ENCODE measurements at regions not wholly inside any gene's neighbourhood (a gene's known extent, or its start where the extent isn't known, plus 50 kb on each side); places are given as distances from the start of the nearest gene placed in this dataset.

DNA sequence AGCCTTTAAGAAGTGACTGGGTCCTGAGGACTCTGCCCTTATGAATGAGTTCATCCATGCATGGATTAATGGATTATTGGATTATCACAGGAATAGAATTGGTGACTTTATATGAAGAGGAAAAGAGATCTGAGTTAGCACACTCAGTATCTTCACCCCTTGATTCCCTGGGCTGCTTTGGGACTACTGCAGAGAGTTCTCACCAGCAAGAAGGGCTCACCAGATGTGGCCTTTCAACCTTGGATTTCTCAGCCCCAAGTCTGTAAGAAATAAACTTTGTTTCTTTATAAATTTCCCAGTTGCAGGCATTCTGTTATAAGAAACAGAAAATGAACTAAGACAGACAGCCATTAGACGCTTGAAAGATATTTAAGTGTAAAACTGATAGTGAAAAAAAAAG lies 509.2 kb downstream of the FLRT2 start:
- TF ChIP-seq CTCF (conservative IDR thresholded peaks at IDR 0.05): no peak
- no peak for TF ChIP-seq EZH2 (IDR thresholded peaks at IDR 0.05; ENCODE audit: low read depth)
- no peaks in the 10 kb centered on the region for H3K9me2 ChIP-seq (ENCODE audit: insufficient read depth)
- H3K27me3 ChIP-seq (ENCODE audit: insufficient read depth, low read depth): no peaks in the 10 kb centered on the region
- H3K36me3 ChIP-seq (ENCODE audit: low read depth): no peaks in the 10 kb centered on the region
- ChIA-PET CTCF (no interaction called here), POLR2A (ENCODE audit: unreplicated experiment) (no interaction called here)
- intact Hi-C loops (cut with micrococcal nuclease; ENCODE audit: unreplicated experiment): no loop called here
- no peaks in the 10 kb centered on the region for H4K20me1 ChIP-seq (ENCODE audit: insufficient read depth)
- BruUV-seq (replicated peaks): no TSS peak
- no peak overlapping the region for H3K4me3 ChIP-seq
- no peaks in the 10 kb centered on the region for H3F3A ChIP-seq (ENCODE audit: insufficient read depth, low read depth)
- no peak overlapping the region for H3K4me2 ChIP-seq
- no peaks in the 10 kb centered on the region for H3K79me2 ChIP-seq (ENCODE audit: low read depth)
- no peak overlapping the region for H3K27ac ChIP-seq
- no peak for DNase-seq
- H3K4me1 ChIP-seq (replicated peaks; ENCODE audit: insufficient read depth): no peaks in the 10 kb centered on the region
- H3K9me3 ChIP-seq (ENCODE audit: insufficient read depth, low read depth): no peaks in the 10 kb centered on the region
- no peak overlapping the region for H2AFZ ChIP-seq

GRCh38 chr14:86038387-86039042 lies 508.6 kb downstream of the FLRT2 start:
- ChIA-PET CTCF (no interaction called here), POLR2A (ENCODE audit: unreplicated experiment) (no interaction called here)
- Histone ChIP-seq H3F3A (ENCODE audit: insufficient read depth, low read depth) (no peaks in the 10 kb centered on the region), H2AFZ (no peak overlapping the region), H3K4me2 (no peak overlapping the region), H3K27ac (no peak overlapping the region), H4K20me1 (ENCODE audit: insufficient read depth) (no peaks in the 10 kb centered on the region), H3K36me3 (ENCODE audit: low read depth) (no peaks in the 10 kb centered on the region), H3K4me1 (replicated peaks; ENCODE audit: insufficient read depth) (no peaks in the 10 kb centered on the region), H3K79me2 (ENCODE audit: low read depth) (no peaks in the 10 kb centered on the region), H3K4me3 (no peak overlapping the region), H3K9me3 (ENCODE audit: insufficient read depth, low read depth) (no peaks in the 10 kb centered on the region), H3K9me2 (ENCODE audit: insufficient read depth) (no peaks in the 10 kb centered on the region), H3K27me3 (ENCODE audit: insufficient read depth, low read depth) (no peaks in the 10 kb centered on the region)
- BruUV-seq (replicated peaks): no TSS peak
- peak in 1 of 2 experiments; percentile 1 for DNase-seq
- TF ChIP-seq EZH2 (IDR thresholded peaks at IDR 0.05; ENCODE audit: low read depth) (no peak), CTCF (conservative IDR thresholded peaks at IDR 0.05) (peak; percentile 60)
- intact Hi-C loops (cut with micrococcal nuclease; ENCODE audit: unreplicated experiment): no loop called here

DNA sequence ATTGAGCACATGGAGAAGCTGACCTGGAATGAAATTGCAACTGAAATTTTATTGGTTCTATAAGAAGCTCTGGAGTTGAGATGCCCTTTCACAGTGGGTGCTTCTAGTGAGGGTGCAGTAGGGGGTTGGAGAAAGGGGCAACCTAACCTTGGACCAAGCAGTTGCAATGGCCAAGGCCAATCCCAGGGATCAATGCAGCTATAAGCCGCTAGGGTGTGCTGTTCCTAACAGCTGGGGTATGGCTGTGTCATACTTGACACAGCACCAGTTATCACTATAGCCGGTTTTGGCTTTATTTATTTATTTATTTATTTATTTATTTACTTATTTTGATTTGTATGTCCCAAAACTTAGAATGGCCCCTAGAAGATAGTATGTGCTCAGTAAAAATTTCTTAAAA lies 505.9 kb downstream of the FLRT2 start:
- H3K79me2 ChIP-seq (ENCODE audit: low read depth): no peaks in the 10 kb centered on the region
- ChIA-PET CTCF (no interaction called here), POLR2A (ENCODE audit: unreplicated experiment) (no interaction called here)
- no peak for TF ChIP-seq EZH2 (IDR thresholded peaks at IDR 0.05; ENCODE audit: low read depth)
- TF ChIP-seq CTCF (conservative IDR thresholded peaks at IDR 0.05): peak; percentile 41
- H3K4me3 ChIP-seq: no peak overlapping the region
- BruUV-seq (replicated peaks): no TSS peak
- no peaks in the 10 kb centered on the region for H3F3A ChIP-seq (ENCODE audit: insufficient read depth, low read depth)
- no peak for DNase-seq
- no peak overlapping the region for H2AFZ ChIP-seq
- no peaks in the 10 kb centered on the region for H4K20me1 ChIP-seq (ENCODE audit: insufficient read depth)
- H3K9me2 ChIP-seq (ENCODE audit: insufficient read depth): no peaks in the 10 kb centered on the region
- no peaks in the 10 kb centered on the region for H3K36me3 ChIP-seq (ENCODE audit: low read depth)
- H3K4me2 ChIP-seq: no peak overlapping the region
- H3K4me1 ChIP-seq (replicated peaks; ENCODE audit: insufficient read depth): no peaks in the 10 kb centered on the region
- H3K9me3 ChIP-seq (ENCODE audit: insufficient read depth, low read depth): no peaks in the 10 kb centered on the region
- H3K27ac ChIP-seq: no peak overlapping the region
- no peaks in the 10 kb centered on the region for H3K27me3 ChIP-seq (ENCODE audit: insufficient read depth, low read depth)
- intact Hi-C loops (cut with micrococcal nuclease; ENCODE audit: unreplicated experiment): no loop called here

All from PC-9 (cell line).